OCI-LY1 (cell line): ENCODE measurements at regions not wholly inside any gene's neighbourhood (a gene's known extent, or its start where the extent isn't known, plus 50 kb on each side); places are given as distances from the start of the nearest gene placed in this dataset.

Experiments used
- EZH2 ChIP-seq: fragments of 200-600 bp; sonication (generic), shearing (Covaris generic); IDR thresholded peaks from 2 replicates; pipeline ENCODE4 v1.8.0; 2017; ENCODE audit warnings: borderline replicate concordance, mixed run types, mild to moderate bottlenecking, antibody characterized with exemption, low read length, moderate library complexity, mixed read lengths
- TF ChIP-seq, protein P1 (sequence below): fragments of 200-600 bp; sonication (generic), shearing (Covaris generic); IDR thresholded peaks from 2 replicates; pipeline ENCODE4 v1.5.1; 2017; ENCODE audit warnings: mild to moderate bottlenecking, antibody characterized with exemption, low read length, moderate library complexity, mixed read lengths

- TF ChIP-seq, protein P1, sequence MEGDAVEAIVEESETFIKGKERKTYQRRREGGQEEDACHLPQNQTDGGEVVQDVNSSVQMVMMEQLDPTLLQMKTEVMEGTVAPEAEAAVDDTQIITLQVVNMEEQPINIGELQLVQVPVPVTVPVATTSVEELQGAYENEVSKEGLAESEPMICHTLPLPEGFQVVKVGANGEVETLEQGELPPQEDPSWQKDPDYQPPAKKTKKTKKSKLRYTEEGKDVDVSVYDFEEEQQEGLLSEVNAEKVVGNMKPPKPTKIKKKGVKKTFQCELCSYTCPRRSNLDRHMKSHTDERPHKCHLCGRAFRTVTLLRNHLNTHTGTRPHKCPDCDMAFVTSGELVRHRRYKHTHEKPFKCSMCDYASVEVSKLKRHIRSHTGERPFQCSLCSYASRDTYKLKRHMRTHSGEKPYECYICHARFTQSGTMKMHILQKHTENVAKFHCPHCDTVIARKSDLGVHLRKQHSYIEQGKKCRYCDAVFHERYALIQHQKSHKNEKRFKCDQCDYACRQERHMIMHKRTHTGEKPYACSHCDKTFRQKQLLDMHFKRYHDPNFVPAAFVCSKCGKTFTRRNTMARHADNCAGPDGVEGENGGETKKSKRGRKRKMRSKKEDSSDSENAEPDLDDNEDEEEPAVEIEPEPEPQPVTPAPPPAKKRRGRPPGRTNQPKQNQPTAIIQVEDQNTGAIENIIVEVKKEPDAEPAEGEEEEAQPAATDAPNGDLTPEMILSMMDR = no peak
- TF ChIP-seq EZH2 = no peak
These were observed 155.1 kb downstream of the ANXA5 start for GRCh38 chr4:121541696-121542095.
